Aorta (tissue), 5 donors: ENCODE measurements at regions not wholly inside any gene's neighbourhood (a gene's known extent, or its start where the extent isn't known, plus 50 kb on each side); places are given as distances from the start of the nearest gene placed in this dataset.

Source experiments
- ATAC-seq: fragments of 200-7000 bp; cut with Tn5 transposase; one replicate; pipeline ENCODE4 v1.9.1; 2022; ENCODE audit warnings: moderate library complexity; ENCODE audit not compliant: low FRiP score
- DNase-seq, 2 donors: peaks; one replicate each; pipeline ENCODE4 v3.0.0-alpha.2; 2020
- H3K27ac ChIP-seq, 2 donors: one replicate each; pipeline ENCODE4 v1.5.1; 2013; ENCODE audit warnings: low read length in 2 of 2, mild to moderate bottlenecking in 2 of 2, moderate library complexity in 2 of 2, control low read depth in 1 of 2, inconsistent platforms in 1 of 2, low read depth in 1 of 2
- H3K27me3 ChIP-seq, 2 donors: one replicate each; pipeline ENCODE4 v1.6.1; 2013; ENCODE audit warnings: control low read depth in 1 of 2, low read length in 1 of 2, mild to moderate bottlenecking in 1 of 2, moderate library complexity in 1 of 2; ENCODE audit not compliant: insufficient read depth in 2 of 2, control insufficient read depth in 1 of 2
- H3K36me3 ChIP-seq, 2 donors: one replicate each; pipeline ENCODE4 v1.6.1; 2013; ENCODE audit warnings: control low read depth in 1 of 2, low read length in 1 of 2, mild to moderate bottlenecking in 1 of 2; ENCODE audit not compliant: insufficient read depth in 2 of 2, control insufficient read depth in 1 of 2
- H3K4me1 ChIP-seq, 2 donors: one replicate each; pipeline ENCODE4 v1.6.1; 2013; ENCODE audit warnings: low read length in 2 of 2, control low read depth in 1 of 2, mild to moderate bottlenecking in 1 of 2, moderate library complexity in 1 of 2; ENCODE audit not compliant: insufficient read depth in 2 of 2, control insufficient read depth in 1 of 2
- H3K4me3 ChIP-seq, 2 donors: one replicate each; pipeline ENCODE4 v1.5.1; 2013; ENCODE audit warnings: low read length in 2 of 2, control low read depth in 1 of 2, mild to moderate bottlenecking in 1 of 2
- H3K9me3 ChIP-seq: one replicate; pipeline ENCODE4 v1.6.1; 2013; ENCODE audit warnings: mild to moderate bottlenecking, low read length; ENCODE audit not compliant: control insufficient read depth
- WGBS, 2 donors: extraction: QIAGEN DNeasy Blood & Tissue Kit; methylation state at CpG; one replicate each; pipeline ENCODE4 v1.1.7; 2013; 5-methylcytosine and 5-hydroxymethylcytosine counted together
- intact Hi-C, 2 donors: fragments of 100-400 bp; cut with DNase I; formaldehyde crosslinking; loops; one replicate each; pipeline versions ENCODE4 v1.14.2 to v1.15.0; 2022
- donor health status: healthy with polysubstance abuse.
- donor health status: Bipolar disorder and iron deficiency.
- donor health status: DM: no; HTN: no; CAD: no.
- donor health status: DM: no; HTN: no; CAD: no.
- donor health status: DM: yes; HTN: yes; CAD: no.

GRCh38 chr15:60191821-60192220 lies 187.7 kb downstream of the FOXB1 start:
- Histone ChIP-seq H3K4me3 (no peak overlapping the region), H3K9me3 (no peaks in the 10 kb centered on the region), H3K27ac (no peak overlapping the region), H3K27me3 (peaks cover 0 to 2% of the 10 kb centered on the region in 2 donors), H3K36me3 (no peaks in the 10 kb centered on the region), H3K4me1 (no peaks in the 10 kb centered on the region)
- intact Hi-C loops = no loop called here
- DNase-seq (no peak), ATAC-seq (no peak)
- WGBS, 2 donors = 47 to 57% methylated on average over 2 of the region's 2 CpGs

- DNase-seq (no peak), ATAC-seq (no peak)
- H3K27ac ChIP-seq = no peak overlapping the region
- no peak overlapping the region for H3K4me3 ChIP-seq
- H3K9me3 ChIP-seq = no peaks in the 10 kb centered on the region
- H3K27me3 ChIP-seq = peaks cover 0 to 2% of the 10 kb centered on the region in 2 donors
- intact Hi-C loops = no loop called here
- H3K4me1 ChIP-seq = no peaks in the 10 kb centered on the region
- no peaks in the 10 kb centered on the region for H3K36me3 ChIP-seq
- WGBS, 2 donors = 31 to 55% methylated on average over 1 of the region's 1 CpG
Observed at GRCh38 chr15:60195611-60196010, 191.5 kb downstream of the FOXB1 start.

GRCh38 chr15:60204131-60204885 lies 193.5 kb downstream of the ANXA2 start:
- intact Hi-C loops = no loop called here
- Histone ChIP-seq H3K27me3 (peaks cover 0 to 2% of the 10 kb centered on the region in 2 donors), H3K27ac (no peak overlapping the region), H3K4me3 (no peak overlapping the region), H3K4me1 (no peaks in the 10 kb centered on the region), H3K9me3 (no peaks in the 10 kb centered on the region), H3K36me3 (no peaks in the 10 kb centered on the region)
- DNase-seq (no peak), ATAC-seq (no peak)
- WGBS, 2 donors = 30 to 43% methylated on average over 11 of the region's 11 CpGs

GRCh38 chr15:60208709-60209108 lies 189.1 kb downstream of the ANXA2 start:
- 7 to 13% methylated on average over 4 of the region's 4 CpGs for WGBS, 2 donors
- DNase-seq (no peak), ATAC-seq (no peak)
- intact Hi-C loops = no loop called here
- Histone ChIP-seq H3K36me3 (no peaks in the 10 kb centered on the region), H3K9me3 (no peaks in the 10 kb centered on the region), H3K27ac (no peak overlapping the region), H3K4me3 (no peak overlapping the region), H3K4me1 (no peaks in the 10 kb centered on the region), H3K27me3 (no peaks in the 10 kb centered on the region)

GRCh38 chr15:60212536-60212935 lies 185.2 kb downstream of the ANXA2 start:
- ATAC-seq (no peak), DNase-seq (no peak)
- Histone ChIP-seq H3K9me3 (no peaks in the 10 kb centered on the region), H3K4me3 (no peak overlapping the region), H3K4me1 (no peaks in the 10 kb centered on the region), H3K27ac (no peak overlapping the region), H3K27me3 (no peaks in the 10 kb centered on the region), H3K36me3 (no peaks in the 10 kb centered on the region)
- intact Hi-C loops = no loop called here
- 63 to 68% methylated on average over 4 of the region's 4 CpGs for WGBS, 2 donors

GRCh38 chr15:60213377-60214000 lies 184.3 kb downstream of the ANXA2 start:
- no peak for DNase-seq
- WGBS, 2 donors = 64 to 75% methylated on average over 3 of the region's 3 CpGs
- intact Hi-C loops = no loop called here
- Histone ChIP-seq H3K9me3 (no peaks in the 10 kb centered on the region), H3K27me3 (no peaks in the 10 kb centered on the region), H3K4me3 (no peak overlapping the region), H3K36me3 (no peaks in the 10 kb centered on the region), H3K4me1 (no peaks in the 10 kb centered on the region), H3K27ac (no peak overlapping the region)
- no peak for ATAC-seq

DNA sequence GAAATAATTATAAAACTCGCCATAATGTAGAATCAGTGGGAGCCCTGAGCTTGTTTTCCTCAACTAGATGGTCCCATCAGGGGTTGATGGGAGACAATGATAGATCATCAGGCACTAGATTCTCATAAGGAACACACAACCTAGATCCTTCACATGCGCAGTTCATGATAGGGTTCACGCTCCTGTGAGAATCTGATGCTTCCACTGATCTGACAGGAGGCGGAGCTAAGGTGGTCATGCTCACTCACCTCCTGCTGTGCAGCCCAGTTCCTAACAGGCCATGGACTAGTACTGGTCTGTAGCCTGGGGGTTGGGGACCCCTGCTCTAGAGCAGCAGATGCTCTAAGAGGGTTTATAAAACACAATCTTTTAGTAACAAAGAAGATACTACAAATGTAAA lies 183.6 kb downstream of the ANXA2 start:
- Histone ChIP-seq H3K36me3 (no peaks in the 10 kb centered on the region), H3K9me3 (no peaks in the 10 kb centered on the region), H3K4me3 (no peak overlapping the region), H3K27me3 (no peaks in the 10 kb centered on the region), H3K27ac (no peak overlapping the region), H3K4me1 (no peaks in the 10 kb centered on the region)
- ATAC-seq (no peak), DNase-seq (no peak)
- intact Hi-C loops = no loop called here
- WGBS, 2 donors = 92 to 94% methylated on average over 4 of the region's 4 CpGs

DNA sequence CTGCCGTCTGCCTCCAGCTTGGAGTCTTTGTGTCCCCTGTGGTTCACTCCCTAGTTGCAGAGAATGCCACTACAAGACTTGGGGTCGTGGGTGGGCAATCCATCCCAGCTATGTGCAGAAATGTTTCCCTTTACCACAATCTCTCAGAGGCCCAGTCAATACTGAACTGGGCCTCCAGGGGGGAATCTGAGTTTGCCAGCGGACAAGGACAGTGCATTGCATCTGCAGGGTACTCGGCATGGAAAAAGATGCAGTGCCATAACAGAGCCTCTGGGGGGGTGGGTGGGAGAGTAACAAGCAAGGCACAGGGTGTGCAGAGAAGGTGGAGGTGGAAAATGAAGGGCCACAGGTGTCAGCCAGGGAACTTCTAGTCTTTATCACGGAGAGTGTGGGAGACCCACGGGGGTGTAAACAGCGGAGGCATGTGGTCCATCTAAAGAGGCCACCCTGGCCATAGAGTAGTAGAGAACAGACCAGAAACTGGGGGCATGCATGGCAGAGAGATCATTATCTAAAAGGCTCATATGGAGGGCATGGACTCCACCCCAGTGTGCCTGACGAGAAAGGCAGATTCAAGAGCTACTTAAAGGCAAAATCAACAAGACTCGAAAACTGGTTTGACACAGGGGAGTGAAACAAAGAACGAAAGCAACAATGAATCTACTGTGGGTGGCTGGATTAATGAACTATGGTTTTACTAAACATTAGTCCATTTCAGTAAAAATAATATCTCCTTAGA lies 182.4 kb downstream of the ANXA2 start:
- H3K27me3 ChIP-seq = no peaks in the 10 kb centered on the region
- no peak overlapping the region for H3K27ac ChIP-seq
- no peak overlapping the region for H3K4me3 ChIP-seq
- no peaks in the 10 kb centered on the region for H3K36me3 ChIP-seq
- no peaks in the 10 kb centered on the region for H3K9me3 ChIP-seq
- WGBS, 2 donors = 60 to 67% methylated on average over 9 to 10 of the region's 10 CpGs
- ATAC-seq = no peak
- intact Hi-C loops = no loop called here
- H3K4me1 ChIP-seq = no peaks in the 10 kb centered on the region
- no peak for DNase-seq
